ENCODE measurements at regions not wholly inside any gene's neighbourhood (a gene's known extent, or its start where the extent isn't known, plus 50 kb on each side); places are given as distances from the start of the nearest gene placed in this dataset.
"Not testable (repeated sequence)": the region's sequence is repeated elsewhere in the genome, so short reads cannot be mapped to it uniquely, and the experiment has no call there.

- TF ChIP-seq CTCF, POLR2A (IDR thresholded peaks at IDR 0.05): not testable (repeated sequence)
These were observed 211.0 kb downstream of the RRAGB start for GRCh38 chrX:55928529-55928928.

Data from lower leg skin (tissue), 3 donors.